SKM-1 (cell line): ENCODE measurements at regions not wholly inside any gene's neighbourhood (a gene's known extent, or its start where the extent isn't known, plus 50 kb on each side); places are given as distances from the start of the nearest gene placed in this dataset.
"Not testable (repeated sequence)": the region's sequence is repeated elsewhere in the genome, so short reads cannot be mapped to it uniquely, and the experiment has no call there.

ENCODE experiments used
- DNase-seq: peaks from one replicate; lab custom pipeline; 2025; ENCODE audit not compliant: unreplicated experiment; lab: John Stamatoyannopoulos, UW

DNA sequence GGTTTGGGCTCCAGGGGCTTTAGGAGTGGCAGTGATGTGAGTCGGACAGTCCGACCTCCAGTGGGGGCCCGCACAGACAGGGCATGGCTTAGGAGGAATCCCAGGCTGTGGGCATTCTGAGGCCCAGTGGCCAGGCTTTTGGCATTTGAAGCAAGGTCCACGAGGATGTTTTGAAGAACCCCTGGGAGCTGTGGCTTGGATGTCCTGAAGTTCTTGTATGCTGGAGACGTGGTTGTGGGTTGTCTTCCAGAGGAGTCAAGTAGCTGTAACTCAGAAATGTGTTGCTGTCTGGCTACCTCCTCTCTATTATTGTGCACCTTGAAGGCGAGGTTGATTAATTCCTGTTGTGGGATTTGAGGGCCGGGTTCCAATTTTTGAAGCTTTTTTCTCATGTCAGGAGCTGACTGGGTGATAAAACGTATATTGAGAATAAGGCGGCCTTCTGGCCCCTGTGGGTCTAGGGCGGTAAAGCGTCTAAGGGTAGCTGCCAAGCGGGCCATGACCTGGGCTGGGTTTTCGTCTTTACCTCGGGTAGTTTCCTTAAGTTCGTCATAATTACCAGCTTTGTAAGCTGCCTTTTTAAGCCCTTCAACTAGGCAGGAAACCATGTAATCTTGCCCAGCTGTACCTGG is 67.3 kb upstream of the EZR start:
- not testable (repeated sequence) for DNase-seq

DNA sequence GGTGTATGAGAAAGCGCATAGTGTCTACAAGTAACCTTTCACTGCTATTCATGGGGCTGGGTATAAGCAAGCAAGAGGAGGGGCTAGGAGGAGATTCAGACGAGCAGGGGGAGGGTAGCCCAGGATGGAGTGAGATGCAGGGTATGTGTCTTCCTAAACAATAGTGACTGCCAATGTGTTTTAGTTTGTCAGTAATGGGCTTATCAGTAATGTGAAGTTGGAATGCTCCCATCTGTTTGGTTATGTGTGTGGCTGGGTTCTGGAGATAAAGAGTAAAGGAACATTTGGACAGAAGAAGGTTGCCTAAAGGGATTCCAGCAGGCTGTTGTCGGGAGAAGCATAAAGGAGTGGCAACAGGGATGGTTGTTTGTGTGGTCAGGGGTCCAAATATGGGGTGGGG is 62.7 kb upstream of the EZR start:
- not testable (repeated sequence) for DNase-seq

DNA sequence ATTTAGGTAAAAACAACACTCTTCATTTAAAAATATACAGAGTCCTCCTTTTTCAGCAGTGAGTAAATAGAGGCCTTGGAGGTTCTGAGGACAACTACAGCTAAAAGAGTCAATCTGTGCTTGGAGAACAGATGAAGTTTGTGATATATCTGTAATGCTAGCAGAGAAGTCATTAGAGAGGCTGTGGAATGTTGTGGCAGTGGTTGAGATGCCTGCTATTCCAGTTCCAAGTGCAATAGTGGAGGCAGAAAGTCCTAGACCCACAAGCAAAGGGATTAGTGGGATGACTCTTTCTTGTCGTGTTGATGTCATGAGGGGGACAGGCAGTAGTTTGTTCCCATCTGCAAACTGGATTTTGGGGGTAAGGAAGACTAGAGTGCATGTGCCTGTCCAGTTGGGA is 62.1 kb upstream of the EZR start:
- DNase-seq = not testable (repeated sequence)

DNA sequence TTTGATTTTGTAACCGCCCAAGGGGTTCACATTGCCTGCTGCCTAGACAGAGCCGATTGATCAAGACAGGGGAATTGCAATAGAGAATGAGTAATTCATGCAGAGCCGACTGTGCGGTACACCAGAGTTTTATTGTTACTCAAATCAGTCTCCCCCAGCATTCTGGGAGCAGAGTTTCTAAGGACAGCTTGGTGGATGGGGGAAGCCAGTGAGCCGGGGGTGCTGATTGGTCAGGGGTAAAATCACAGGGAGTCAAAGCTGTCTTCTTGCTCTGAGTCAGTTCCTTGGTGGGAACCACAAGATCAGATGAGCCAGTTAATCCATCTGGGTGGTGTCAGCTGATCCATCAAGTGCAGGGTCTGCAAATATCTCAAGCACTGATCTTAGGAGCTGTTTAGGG is 60.0 kb upstream of the EZR start:
- DNase-seq = no peak

DNA sequence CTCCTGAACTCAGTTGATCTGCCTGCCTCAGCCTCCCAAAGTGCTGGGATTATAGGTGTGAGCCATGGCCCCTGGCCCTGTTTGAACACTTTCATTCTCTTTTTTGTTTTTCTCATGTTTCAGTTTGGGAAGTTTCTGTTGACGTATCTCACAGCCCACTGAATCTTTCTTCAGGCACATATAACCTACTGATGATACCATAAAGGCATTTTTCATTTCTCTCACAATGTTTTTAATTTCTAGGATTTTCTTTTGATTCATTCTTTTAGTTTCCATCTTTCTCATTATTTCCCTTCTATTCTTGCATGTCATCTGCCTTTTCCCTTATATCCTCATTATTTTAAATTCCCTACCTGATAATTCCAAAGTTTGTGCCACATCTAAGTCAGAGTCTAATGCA is 58.5 kb upstream of the EZR start:
- no peak for DNase-seq

DNA sequence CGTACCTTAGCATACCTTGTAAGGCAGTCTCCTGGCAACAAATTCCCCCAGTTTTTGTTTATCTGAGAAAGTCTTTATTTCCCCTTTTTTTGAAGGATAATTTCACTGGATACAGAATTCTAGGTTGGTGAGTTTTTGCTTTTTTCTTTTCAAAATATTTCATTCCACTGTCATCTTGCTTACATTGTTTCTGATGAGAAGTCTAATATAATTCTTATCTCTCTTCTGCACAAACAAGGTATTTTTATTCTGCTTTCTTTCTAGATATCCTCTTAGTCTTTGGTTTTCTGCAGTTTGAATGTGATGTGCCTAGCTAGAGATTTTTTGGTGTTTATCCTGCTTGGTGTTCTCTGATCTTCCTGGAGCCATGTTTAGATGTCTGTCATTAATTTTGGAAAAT is 57.7 kb upstream of the EZR start:
- no peak for DNase-seq

DNA sequence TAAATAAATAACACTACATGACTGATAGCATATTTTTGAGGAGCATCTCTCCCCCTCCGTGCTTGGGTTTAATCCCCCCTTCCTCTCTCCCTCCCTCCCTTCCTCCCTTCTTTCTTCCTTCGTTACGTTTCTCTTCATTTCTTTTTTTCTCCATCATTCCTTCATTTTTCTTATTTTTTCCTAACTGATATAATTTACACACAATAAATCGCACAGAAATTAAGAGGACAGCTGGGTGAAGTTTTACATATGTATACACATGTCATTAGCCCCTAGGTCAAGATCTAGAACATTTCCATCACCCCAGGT is 51.4 kb upstream of the EZR start:
- DNase-seq = no peak

DNA sequence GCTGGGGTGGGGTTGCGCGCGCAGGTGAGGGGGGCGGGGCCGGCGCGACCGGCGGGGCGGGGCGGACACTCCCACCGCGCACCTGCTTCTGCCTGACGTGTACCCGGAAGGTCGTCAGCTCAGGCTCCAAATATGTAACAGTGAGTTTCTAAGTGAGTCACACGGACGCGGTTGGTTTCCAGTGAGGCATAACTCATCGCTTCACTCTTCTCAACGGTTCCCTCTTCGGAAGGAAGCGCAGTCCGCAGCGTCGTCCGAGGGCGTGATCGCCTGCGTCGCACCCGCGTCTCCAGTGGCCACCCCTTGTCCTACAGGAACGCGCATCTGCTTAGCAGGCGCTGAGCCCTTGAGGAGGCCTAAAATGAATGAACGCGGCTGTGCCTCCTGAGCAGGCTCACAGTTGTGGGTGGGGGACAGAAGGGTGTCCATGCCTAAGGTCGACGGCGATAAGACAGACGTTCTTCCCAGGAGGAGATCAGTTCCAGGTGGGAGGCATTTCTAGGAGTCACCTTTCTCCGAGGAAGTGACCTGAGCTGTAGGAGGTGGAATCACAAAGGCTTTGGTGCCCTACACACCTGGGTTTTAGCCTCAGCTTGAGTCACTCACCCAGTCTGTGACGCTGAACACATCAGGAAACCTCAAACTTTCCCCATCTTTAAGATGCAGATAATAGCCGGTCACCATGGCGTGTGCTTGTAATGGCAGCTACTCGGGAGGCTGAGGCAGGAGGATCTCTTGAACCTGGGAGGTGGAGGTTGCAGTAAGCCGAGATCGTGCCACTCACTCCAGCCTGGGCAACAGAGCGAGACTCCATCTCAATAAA is 50.9 kb upstream of the EZR start:
- peak; percentile 82 for DNase-seq

DNA sequence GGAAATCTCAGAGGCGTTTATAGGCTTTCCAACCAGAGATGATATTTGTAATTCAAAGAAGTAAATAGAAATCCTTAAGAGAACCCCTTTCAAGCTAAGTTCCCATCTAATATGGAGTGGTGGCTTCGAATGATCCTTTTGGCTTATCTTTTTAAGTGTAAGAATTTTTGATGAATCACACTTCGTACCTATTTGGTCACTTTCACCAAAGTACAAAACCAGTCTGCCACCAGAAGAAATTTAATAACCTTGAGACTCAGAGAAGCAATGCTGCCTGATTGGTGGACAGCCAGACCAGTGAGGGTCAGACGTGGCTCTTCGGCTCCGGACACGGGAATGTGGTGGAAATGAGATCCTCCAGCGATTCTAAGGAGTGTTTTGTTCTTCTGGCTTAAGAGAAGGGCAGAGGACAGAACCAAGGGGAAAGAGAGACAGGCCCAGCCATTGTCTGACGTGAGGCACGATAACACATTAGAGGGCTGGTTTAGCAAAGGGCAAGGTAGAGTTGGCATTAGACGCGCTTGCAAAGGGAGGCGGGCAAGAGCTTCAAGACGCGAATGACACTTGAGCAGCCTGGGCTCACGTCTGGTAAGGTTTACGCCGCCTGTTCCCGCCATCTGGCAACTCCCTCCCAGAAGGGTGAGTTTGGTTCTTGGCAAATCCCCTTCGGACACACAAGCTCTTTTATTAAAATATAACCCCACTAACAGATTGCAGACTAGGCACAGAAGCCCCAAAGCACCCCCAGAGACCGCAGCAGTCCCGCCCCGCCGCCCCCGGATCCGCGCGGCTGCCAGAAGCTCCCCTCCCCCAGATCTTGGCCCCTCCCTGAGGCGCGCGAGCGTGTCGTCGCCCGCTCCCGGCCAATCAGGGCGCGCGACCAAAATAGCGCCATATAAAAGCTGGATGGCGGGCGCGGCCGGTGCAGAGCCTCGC is 50.0 kb upstream of the EZR start:
- no peak for DNase-seq
